Small intestine (tissue), 7 donors: ENCODE measurements at regions not wholly inside any gene's neighbourhood (a gene's known extent, or its start where the extent isn't known, plus 50 kb on each side); places are given as distances from the start of the nearest gene placed in this dataset.

Experiments used
- DNase-seq, 2 donors: peaks; one replicate each; pipeline versions ENCODE4 v3.0.0 to v3.0.0-alpha.2; 2013
- FAIRE-seq: peaks from 2 replicates; lab custom pipeline; 2012; peaks lifted over from hg19 to GRCh38; lab: Jason Lieb, UNC
- H3K27ac ChIP-seq, 3 donors: one replicate each; pipeline ENCODE4 v1.5.1; 2013; ENCODE audit warnings: low read length in 2 of 3, mild to moderate bottlenecking in 2 of 3, control low read depth in 1 of 3, inconsistent platforms in 1 of 3, low read depth in 1 of 3, moderate library complexity in 1 of 3
- H3K27me3 ChIP-seq, 3 donors: one replicate each; pipeline ENCODE4 v1.6.1; 2013; ENCODE audit warnings: low read length in 3 of 3, inconsistent platforms in 1 of 3; ENCODE audit not compliant: control insufficient read depth in 3 of 3, insufficient read depth in 3 of 3
- H3K36me3 ChIP-seq, 3 donors: one replicate each; pipeline ENCODE4 v1.6.1; 2013; ENCODE audit warnings: low read length in 3 of 3, inconsistent platforms in 1 of 3, low read depth in 1 of 3, mild to moderate bottlenecking in 1 of 3, moderate library complexity in 1 of 3; ENCODE audit not compliant: control insufficient read depth in 3 of 3, insufficient read depth in 2 of 3
- H3K4me1 ChIP-seq, 3 donors: one replicate each; pipeline ENCODE4 v1.6.1; 2013; ENCODE audit warnings: low read length in 2 of 3, inconsistent platforms in 1 of 3, low read depth in 1 of 3, mild to moderate bottlenecking in 1 of 3, moderate library complexity in 1 of 3; ENCODE audit not compliant: control insufficient read depth in 3 of 3, insufficient read depth in 2 of 3
- H3K4me3 ChIP-seq, 3 donors: one replicate each; pipeline ENCODE4 v1.5.1; 2013; ENCODE audit warnings: low read length in 3 of 3, control low read depth in 1 of 3, inconsistent platforms in 1 of 3, low read depth in 1 of 3, mild to moderate bottlenecking in 1 of 3, moderate library complexity in 1 of 3
- H3K9me3 ChIP-seq, 2 donors: one replicate each; pipeline ENCODE4 v1.6.1; 2013; ENCODE audit warnings: low read depth in 1 of 2, low read length in 1 of 2; ENCODE audit not compliant: control insufficient read depth in 2 of 2, insufficient read depth in 1 of 2
- WGBS, 3 donors: extraction: QIAGEN DNeasy Blood & Tissue Kit; methylation state at CpG; one replicate each; pipeline ENCODE4 v1.1.7; 2013; 5-methylcytosine and 5-hydroxymethylcytosine counted together
- donor health status: healthy with polysubstance abuse.
- donor health status: control.
- donor health status: control.
- donor health status: Bipolar disorder and iron deficiency.
- donor health status: healthy.

- Histone ChIP-seq H3K9me3 (no peaks in the 10 kb centered on the region), H3K27ac (no peak overlapping the region), H3K36me3 (no peaks in the 10 kb centered on the region), H3K4me1 (no peaks in the 10 kb centered on the region), H3K27me3 (no peaks in the 10 kb centered on the region), H3K4me3 (no peak overlapping the region)
- FAIRE-seq (no peak), DNase-seq (peak in 1 of 2 donors; percentile 1)
- WGBS, 3 donors = 65 to 88% (median 79%) methylated on average over 4 of the region's 4 CpGs
Observed at GRCh38 chr5:161105525-161105924, 253.5 kb upstream of the ATP10B start.

- FAIRE-seq (no peak), DNase-seq (no peak)
- 78 to 92% (median 90%) methylated on average over 4 of the region's 4 CpGs for whole genome bisulfite sequencing, 3 donors
- H3K36me3 ChIP-seq = no peaks in the 10 kb centered on the region
- peaks cover 0 to 7% (median 0%) of the 10 kb centered on the region in 3 donors for H3K4me1 ChIP-seq
- no peak overlapping the region for H3K27ac ChIP-seq
- H3K27me3 ChIP-seq = no peaks in the 10 kb centered on the region
- no peak overlapping the region for H3K4me3 ChIP-seq
- H3K9me3 ChIP-seq = peaks cover 0 to 7% of the 10 kb centered on the region in 2 donors
Observed at GRCh38 chr5:161098516-161098915, 246.5 kb upstream of the ATP10B start.

- no peaks in the 10 kb centered on the region for H3K27me3 ChIP-seq
- H3K4me1 ChIP-seq = peaks cover 0 to 7% (median 0%) of the 10 kb centered on the region in 3 donors
- no peak overlapping the region for H3K4me3 ChIP-seq
- H3K36me3 ChIP-seq = no peaks in the 10 kb centered on the region
- 43 to 52% (median 48%) methylated on average over 4 of the region's 4 CpGs for WGBS, 3 donors
- DNase-seq (no peak), FAIRE-seq (no peak)
- H3K27ac ChIP-seq = peak overlapping the region in 1 of 3 donors; percentile 4
- peaks cover 0 to 16% of the 10 kb centered on the region in 2 donors for H3K9me3 ChIP-seq
Observed at GRCh38 chr5:161096581-161096980, 244.6 kb upstream of the ATP10B start.

GRCh38 chr5:161095953-161096352 lies 243.9 kb upstream of the ATP10B start:
- no peaks in the 10 kb centered on the region for H3K27me3 ChIP-seq
- peak; percentile 1 to 30 for DNase-seq

GRCh38 chr5:161094411-161094810 lies 242.4 kb upstream of the ATP10B start:
- Histone ChIP-seq H3K27me3 (no peaks in the 10 kb centered on the region), H3K9me3 (peaks cover 0 to 16% of the 10 kb centered on the region in 2 donors), H3K36me3 (no peaks in the 10 kb centered on the region), H3K4me3 (no peak overlapping the region), H3K27ac (no peak overlapping the region), H3K4me1 (peaks cover 0 to 7% (median 0%) of the 10 kb centered on the region in 3 donors)
- DNase-seq (no peak), FAIRE-seq (no peak)

More at GRCh38 chr5:161095953-161096352, 243.9 kb upstream of the ATP10B start:
- Histone ChIP-seq H3K4me3 (no peak overlapping the region), H3K36me3 (no peaks in the 10 kb centered on the region), H3K4me1 (peaks cover 0 to 7% (median 0%) of the 10 kb centered on the region in 3 donors), H3K9me3 (peaks cover 0 to 16% of the 10 kb centered on the region in 2 donors), H3K27ac (no peak overlapping the region)
- 3 to 17% (median 13%) methylated on average over 2 of the region's 2 CpGs for WGBS, 3 donors
- FAIRE-seq = no peak

GRCh38 chr5:161093100-161093499 lies 241.1 kb upstream of the ATP10B start:
- Histone ChIP-seq H3K4me1 (peaks cover 0 to 7% (median 0%) of the 10 kb centered on the region in 3 donors), H3K27me3 (no peaks in the 10 kb centered on the region), H3K27ac (no peak overlapping the region), H3K9me3 (peaks cover 0 to 16% of the 10 kb centered on the region in 2 donors), H3K36me3 (no peaks in the 10 kb centered on the region), H3K4me3 (no peak overlapping the region)
- no peak for FAIRE-seq
- DNase-seq = no peak
- 73 to 100% (median 84%) methylated on average over 2 of the region's 2 CpGs for WGBS, 3 donors

- no peaks in the 10 kb centered on the region for H3K36me3 ChIP-seq
- FAIRE-seq (no peak), DNase-seq (no peak)
- no peaks in the 10 kb centered on the region for H3K4me1 ChIP-seq
- 99 to 100% (median 100%) methylated on average over 2 of the region's 2 CpGs for WGBS, 3 donors
- H3K9me3 ChIP-seq = peaks cover 0 to 16% of the 10 kb centered on the region in 2 donors
- no peaks in the 10 kb centered on the region for H3K27me3 ChIP-seq
- H3K4me3 ChIP-seq = no peak overlapping the region
- no peak overlapping the region for H3K27ac ChIP-seq
Observed at GRCh38 chr5:161089569-161089968, 237.6 kb upstream of the ATP10B start.

- WGBS, 3 donors = 70 to 84% (median 76%) methylated on average over 1 of the region's 1 CpG
- Histone ChIP-seq H3K9me3 (no peaks in the 10 kb centered on the region), H3K4me1 (no peaks in the 10 kb centered on the region), H3K27ac (no peak overlapping the region), H3K36me3 (no peaks in the 10 kb centered on the region), H3K4me3 (no peak overlapping the region), H3K27me3 (no peaks in the 10 kb centered on the region)
- DNase-seq (no peak), FAIRE-seq (no peak)
Observed at GRCh38 chr5:161086461-161086860, 234.4 kb upstream of the ATP10B start.

GRCh38 chr5:161085056-161085455 lies 233.0 kb upstream of the ATP10B start:
- 71 to 83% (median 74%) methylated on average over 5 of the region's 5 CpGs for WGBS, 3 donors
- Histone ChIP-seq H3K27ac (no peak overlapping the region), H3K4me3 (no peak overlapping the region), H3K4me1 (no peaks in the 10 kb centered on the region), H3K27me3 (no peaks in the 10 kb centered on the region), H3K9me3 (no peaks in the 10 kb centered on the region), H3K36me3 (no peaks in the 10 kb centered on the region)
- FAIRE-seq (no peak), DNase-seq (no peak)
